HEK293 (cell line): ENCODE measurements at regions not wholly inside any gene's neighbourhood (a gene's known extent, or its start where the extent isn't known, plus 50 kb on each side); places are given as distances from the start of the nearest gene placed in this dataset.

Experiments
- CTCF ChIA-PET: fragments of 350-600 bp; formaldehyde crosslinking; extraction: SDS; loops from one replicate; lab custom pipeline; 2021; ENCODE audit warnings: antibody characterized with exemption; lab: Yijun Ruan, JAX
- POLR2A ChIA-PET: fragments of 300-600 bp; formaldehyde crosslinking; extraction: SDS; loops from one replicate; lab custom pipeline; 2020; ENCODE audit warnings: antibody characterized with exemption, inconsistent platforms; lab: Yijun Ruan, JAX
- H3K27ac ChIP-seq: fragments of 200-500 bp; sonication (Bioruptor generic); 2 replicates; pipeline ENCODE4 v1.5.1; 2014; ENCODE audit warnings: low read depth, low read length, control low read depth, inconsistent platforms; ENCODE audit errors: extremely low read depth
- H3K36me3 ChIP-seq, 2 experiments: fragments of 200-500 bp in 1 of 2; sonication (Bioruptor generic) in 1 of 2; 1 replicate in 1 of 2; 2 replicates in 1 of 2; pipeline ENCODE4 v1.5.1; 2014 to 2017; ENCODE audit warnings: inconsistent platforms in 2 of 2, low read length in 2 of 2; ENCODE audit not compliant: control insufficient read depth in 2 of 2, insufficient read depth in 1 of 2
- H3K4me1 ChIP-seq: fragments of 200-500 bp; sonication (Bioruptor generic); 2 replicates; pipeline ENCODE4 v1.5.1; 2014; ENCODE audit warnings: mild to moderate bottlenecking, low read length, inconsistent platforms; ENCODE audit not compliant: control insufficient read depth, insufficient read depth
- H3K4me3 ChIP-seq: 2 replicates; pipeline ENCODE4 v1.5.1; 2011; ENCODE audit warnings: low read depth, mild to moderate bottlenecking, control low read depth, low read length, moderate library complexity
- H3K9me3 ChIP-seq: fragments of 200-500 bp; sonication (Bioruptor generic); 2 replicates; pipeline ENCODE4 v1.5.1; 2014; ENCODE audit warnings: low read depth, low read length, inconsistent platforms; ENCODE audit not compliant: control insufficient read depth, insufficient read depth
- HOXD13 ChIP-seq: sonication (generic); formaldehyde crosslinking; IDR thresholded peaks from 2 replicates; pipeline ENCODE4 v1.8.0; 2022; ENCODE audit warnings: missing genetic modification reagents, borderline replicate concordance
- KLF16 ChIP-seq: fragments of 450-650 bp; formaldehyde crosslinking; IDR thresholded peaks from 2 replicates; pipeline ENCODE4 v1.5.1; 2017; ENCODE audit warnings: missing biosample characterization, missing genetic modification characterization
- PRDM4 ChIP-seq: fragments of 450-650 bp; formaldehyde crosslinking; IDR thresholded peaks from 2 replicates; pipeline ENCODE4 v1.5.1; 2017; ENCODE audit warnings: missing biosample characterization, missing genetic modification characterization
- RBAK ChIP-seq: fragments of 450-650 bp; formaldehyde crosslinking; IDR thresholded peaks from 2 replicates; pipeline ENCODE4 v1.5.1; 2016; ENCODE audit warnings: missing biosample characterization, missing genetic modification characterization
- REST ChIP-seq: fragments of 450-650 bp; formaldehyde crosslinking; IDR thresholded peaks from 2 replicates; pipeline ENCODE4 v1.5.1; 2016; ENCODE audit warnings: missing biosample characterization, missing genetic modification characterization
- SP2 ChIP-seq: fragments of 450-650 bp; formaldehyde crosslinking; IDR thresholded peaks from 2 replicates; pipeline ENCODE4 v1.5.1; 2016; ENCODE audit warnings: missing biosample characterization, missing genetic modification characterization
- WT1 ChIP-seq: fragments of 450-650 bp; formaldehyde crosslinking; IDR thresholded peaks from 2 replicates; pipeline ENCODE4 v1.5.1; 2016; ENCODE audit warnings: missing biosample characterization, missing genetic modification characterization
- YY2 ChIP-seq: fragments of 450-650 bp; formaldehyde crosslinking; IDR thresholded peaks from 2 replicates; pipeline ENCODE4 v1.5.1; 2016; ENCODE audit warnings: missing biosample characterization, missing genetic modification characterization
- ZBTB21 ChIP-seq: fragments of 450-650 bp; formaldehyde crosslinking; IDR thresholded peaks from 2 replicates; pipeline ENCODE4 v1.5.1; 2017; ENCODE audit warnings: missing biosample characterization, missing genetic modification characterization
- ZNF148 ChIP-seq: fragments of 450-650 bp; formaldehyde crosslinking; IDR thresholded peaks from 2 replicates; pipeline ENCODE4 v1.5.0; 2017; ENCODE audit warnings: missing biosample characterization, missing genetic modification characterization, borderline replicate concordance
- ZNF155 ChIP-seq: fragments of 450-650 bp; formaldehyde crosslinking; IDR thresholded peaks from 2 replicates; pipeline ENCODE4 v1.5.1; 2016; ENCODE audit warnings: missing biosample characterization, missing genetic modification characterization
- ZNF174 ChIP-seq: fragments of 450-650 bp; formaldehyde crosslinking; IDR thresholded peaks from 2 replicates; pipeline ENCODE4 v1.5.0; 2017; ENCODE audit warnings: missing biosample characterization, mild to moderate bottlenecking, missing genetic modification characterization
- ZNF311 ChIP-seq: fragments of 450-650 bp; formaldehyde crosslinking; IDR thresholded peaks from 2 replicates; pipeline ENCODE4 v1.5.1; 2017; ENCODE audit warnings: missing biosample characterization, missing genetic modification characterization, borderline replicate concordance
- ZNF514 ChIP-seq: fragments of 450-650 bp; formaldehyde crosslinking; IDR thresholded peaks from 2 replicates; pipeline ENCODE4 v1.5.1; 2016; ENCODE audit warnings: missing biosample characterization, missing genetic modification characterization
- ZNF544 ChIP-seq: fragments of 450-650 bp; formaldehyde crosslinking; IDR thresholded peaks from 2 replicates; pipeline ENCODE4 v1.5.0; 2017; ENCODE audit warnings: missing biosample characterization, missing genetic modification characterization
- ZNF585B ChIP-seq: fragments of 450-650 bp; formaldehyde crosslinking; IDR thresholded peaks from 2 replicates; pipeline ENCODE4 v1.5.1; 2016; ENCODE audit warnings: missing biosample characterization, missing genetic modification characterization
- ZNF596 ChIP-seq: fragments of 450-650 bp; IDR thresholded peaks from 2 replicates; pipeline ENCODE4 v1.5.0; 2018; ENCODE audit warnings: missing biosample characterization, mild to moderate bottlenecking, missing genetic modification characterization, moderate library complexity
- ZNF654 ChIP-seq: fragments of 450-650 bp; formaldehyde crosslinking; IDR thresholded peaks from 2 replicates; pipeline ENCODE4 v1.5.1; 2016; ENCODE audit warnings: low read depth, missing biosample characterization, missing genetic modification characterization
- ZNF670 ChIP-seq: fragments of 450-650 bp; formaldehyde crosslinking; IDR thresholded peaks from 2 replicates; pipeline ENCODE4 v1.5.1; 2016; ENCODE audit warnings: missing biosample characterization, missing genetic modification characterization, low read depth
- ZNF704 ChIP-seq: fragments of 450-650 bp; formaldehyde crosslinking; IDR thresholded peaks from 2 replicates; pipeline ENCODE4 v1.5.1; 2016; ENCODE audit warnings: missing biosample characterization, missing genetic modification characterization
- ZNF707 ChIP-seq: fragments of 450-650 bp; formaldehyde crosslinking; IDR thresholded peaks from 2 replicates; pipeline ENCODE4 v1.5.1; 2016; ENCODE audit warnings: missing biosample characterization, missing genetic modification characterization
- ZSCAN16 ChIP-seq: fragments of 450-650 bp; formaldehyde crosslinking; IDR thresholded peaks from 2 replicates; pipeline ENCODE4 v1.5.1; 2016; ENCODE audit warnings: missing biosample characterization, missing genetic modification characterization

- POLR2A ChIA-PET = no interaction called here
- H3K27ac ChIP-seq = no peak overlapping the region
- no peaks in the 10 kb centered on the region for H3K9me3 ChIP-seq
- H3K4me3 ChIP-seq = no peak overlapping the region
- TF ChIP-seq ZNF654 (no peak), ZNF596 (no peak), YY2 (tag by site-specific recombination) (no peak), ZNF148 (tag by site-specific recombination) (no peak), PRDM4 (no peak)
- H3K36me3 ChIP-seq = no peaks in the 10 kb centered on the region
- CTCF ChIA-PET = no interaction called here
- H3K4me1 ChIP-seq = no peaks in the 10 kb centered on the region
Measured at GRCh38 chr6:98384801-98385200, 449.6 kb upstream of the POU3F2 start.

- Histone ChIP-seq H3K36me3 (no peaks in the 10 kb centered on the region), H3K4me1 (no peaks in the 10 kb centered on the region), H3K27ac (no peak overlapping the region), H3K4me3 (no peak overlapping the region), H3K9me3 (no peaks in the 10 kb centered on the region)
- POLR2A ChIA-PET = no interaction called here
- TF ChIP-seq RBAK (tag by site-specific recombination) = no peak
- TF ChIP-seq ZNF155 (tag by site-specific recombination) = no peak
- TF ChIP-seq ZNF311 (tag by site-specific recombination) = no peak
- no peak for TF ChIP-seq ZNF174 (tag by site-specific recombination)
- no peak for TF ChIP-seq ZNF514
- TF ChIP-seq KLF16 = no peak
- no peak for TF ChIP-seq ZNF670 (tag by site-specific recombination)
- no peak for TF ChIP-seq SP2
- TF ChIP-seq WT1 (tag by site-specific recombination) = no peak
- TF ChIP-seq ZSCAN16 (tag by site-specific recombination) = no peak
- no peak for TF ChIP-seq ZNF704 (tag by site-specific recombination)
- TF ChIP-seq ZNF544 (tag by site-specific recombination) = no peak
- TF ChIP-seq HOXD13 (CRISPR knock-in tag) = no peak
- no peak for TF ChIP-seq ZBTB21 (tag by site-specific recombination)
- no peak for TF ChIP-seq ZNF707
- TF ChIP-seq REST (tag by site-specific recombination) = no peak
- TF ChIP-seq ZNF585B (tag by site-specific recombination) = no peak
- CTCF ChIA-PET = interaction anchor here (0.6 kb wide), 1 partner anchor 586 kb away, joined by 3 read pairs; no protein-coding TSS in a partner anchor
Measured at GRCh38 chr6:98395610-98396166, 438.7 kb upstream of the POU3F2 start.
